ENCODE measurements at regions not wholly inside any gene's neighbourhood (a gene's known extent, or its start where the extent isn't known, plus 50 kb on each side); places are given as distances from the start of the nearest gene placed in this dataset.

DNA sequence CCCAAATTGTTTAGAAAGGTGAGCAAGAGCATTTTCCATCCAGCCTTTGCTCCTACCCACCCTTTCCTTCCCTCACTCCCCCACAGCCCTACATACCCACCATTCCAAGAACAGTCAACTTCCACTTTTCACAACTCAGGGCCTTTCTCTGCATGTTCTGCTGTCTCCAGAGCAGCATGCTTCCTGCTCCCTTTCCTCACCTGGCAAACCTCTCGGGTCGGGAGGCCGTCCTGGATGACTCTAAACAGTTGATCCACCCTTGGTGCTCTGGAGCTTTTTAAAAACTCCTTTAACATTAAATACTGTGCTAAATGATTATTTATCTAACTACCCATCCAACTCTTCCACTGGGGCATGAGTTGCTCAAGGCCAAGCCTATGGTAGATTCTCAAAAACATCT, 200.6 kb downstream of the SETD4 start:
- no peak for DNase-seq (ENCODE audit: low spot score)
- in situ Hi-C loops (cut with HindIII; ENCODE audit: low sequenced_read_pairs): no loop called here

DNA sequence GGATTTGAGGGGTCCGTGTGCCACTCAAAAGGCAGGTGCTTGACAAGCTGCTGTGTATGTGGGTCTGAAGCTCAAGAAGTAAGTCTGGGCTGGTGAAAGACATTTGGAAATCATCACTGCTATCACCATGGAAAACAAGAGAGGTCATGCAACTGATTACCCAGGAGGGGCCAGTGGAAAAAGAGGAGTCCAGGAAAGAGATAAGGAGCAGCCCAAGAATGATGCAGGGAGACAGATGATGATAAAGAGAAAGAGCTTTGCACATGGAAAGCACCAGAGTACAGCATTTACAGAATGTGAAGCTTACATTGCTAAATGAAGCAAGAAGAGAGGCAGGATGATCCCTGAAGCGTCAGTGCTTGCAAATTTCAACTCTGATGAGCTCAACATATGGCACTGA, 203.2 kb downstream of the SETD4 start:
- no peak for DNase-seq (ENCODE audit: low spot score)
- in situ Hi-C loops (cut with HindIII; ENCODE audit: low sequenced_read_pairs): no loop called here

DNA sequence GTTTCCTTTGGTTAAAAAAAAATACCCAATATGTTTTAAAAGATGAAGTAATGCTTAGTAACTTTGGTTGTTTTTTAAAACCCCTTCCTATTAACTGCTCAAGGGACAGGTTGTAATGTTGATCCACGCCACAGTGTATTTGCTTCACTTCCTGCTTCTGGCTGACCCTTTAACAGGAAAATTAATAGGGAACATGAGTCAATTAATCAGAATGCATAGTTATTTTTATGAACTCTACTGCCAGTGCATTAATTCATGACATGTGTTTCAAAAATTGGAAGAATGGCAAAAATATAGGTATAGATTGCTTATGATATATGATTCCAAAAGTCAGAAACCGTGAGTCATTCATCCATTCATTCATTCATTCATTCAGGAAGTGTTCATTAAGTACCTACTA, 204.8 kb downstream of the SETD4 start:
- DNase-seq (ENCODE audit: low spot score): no peak
- in situ Hi-C loops (cut with HindIII; ENCODE audit: low sequenced_read_pairs): no loop called here

DNA sequence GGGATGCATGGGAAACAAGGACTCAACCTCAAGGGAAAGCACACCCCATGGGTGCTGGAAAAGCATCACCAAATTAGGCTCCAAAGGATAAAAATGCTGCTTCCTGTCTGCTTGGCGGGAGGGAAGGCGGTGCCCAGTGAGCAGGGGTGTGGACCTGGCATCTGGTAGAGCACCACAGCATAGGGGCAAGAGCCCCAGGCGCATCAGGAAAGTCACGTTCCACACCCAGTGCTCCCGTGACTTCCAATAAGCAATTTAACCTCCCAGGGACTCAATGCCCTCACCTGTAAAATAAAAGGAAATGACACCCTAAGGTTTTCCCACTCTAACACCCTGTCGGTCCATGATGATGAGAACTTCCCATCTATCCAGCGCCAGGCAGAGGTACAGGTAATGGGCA, 206.0 kb downstream of the SETD4 start:
- in situ Hi-C loops (cut with HindIII; ENCODE audit: low sequenced_read_pairs): no loop called here
- DNase-seq (ENCODE audit: low spot score): no peak

DNA sequence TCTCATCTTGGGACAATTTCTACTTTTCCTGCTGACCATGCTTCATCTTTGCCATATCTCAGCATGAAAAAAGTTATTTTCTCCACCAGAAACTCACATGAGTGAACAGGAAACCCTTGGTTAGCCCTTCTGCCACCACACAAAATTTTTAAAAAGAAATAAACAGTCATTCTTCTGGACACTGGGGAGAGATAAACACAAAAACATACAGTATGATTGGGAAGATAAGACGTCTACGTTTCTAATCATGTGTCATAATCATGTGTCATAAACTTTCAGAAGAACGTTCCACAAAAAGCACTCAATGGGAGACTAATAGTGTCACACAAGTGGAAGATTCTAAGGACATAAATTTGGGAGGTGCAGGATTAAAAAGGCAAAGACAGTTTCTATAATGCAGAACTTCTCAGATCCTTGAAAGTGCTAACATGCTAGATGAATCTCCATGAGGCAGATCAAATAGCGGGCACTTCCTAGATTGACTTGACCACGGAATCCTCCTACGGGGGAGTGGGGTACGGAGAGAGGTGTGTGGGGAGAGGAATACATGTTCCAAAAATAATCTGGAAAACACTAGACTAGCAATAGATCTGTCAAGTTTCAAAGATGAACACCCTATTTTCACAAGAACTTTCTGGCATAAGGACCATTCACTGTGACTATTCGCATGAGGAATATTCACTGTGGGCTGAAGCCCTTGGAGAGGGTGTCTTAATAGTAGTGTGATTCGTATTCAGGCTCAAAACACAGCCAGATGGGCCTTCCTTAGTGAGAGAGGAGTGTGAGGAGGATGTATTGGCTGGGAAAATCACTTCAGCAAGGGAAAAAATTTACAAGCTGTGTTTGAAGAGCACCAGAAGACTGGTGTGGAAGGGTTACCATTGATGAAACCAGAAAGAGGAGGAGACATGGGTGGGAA, 206.7 kb downstream of the SETD4 start:
- in situ Hi-C loops (cut with HindIII; ENCODE audit: low sequenced_read_pairs): no loop called here
- DNase-seq (ENCODE audit: low spot score): no peak

DNA sequence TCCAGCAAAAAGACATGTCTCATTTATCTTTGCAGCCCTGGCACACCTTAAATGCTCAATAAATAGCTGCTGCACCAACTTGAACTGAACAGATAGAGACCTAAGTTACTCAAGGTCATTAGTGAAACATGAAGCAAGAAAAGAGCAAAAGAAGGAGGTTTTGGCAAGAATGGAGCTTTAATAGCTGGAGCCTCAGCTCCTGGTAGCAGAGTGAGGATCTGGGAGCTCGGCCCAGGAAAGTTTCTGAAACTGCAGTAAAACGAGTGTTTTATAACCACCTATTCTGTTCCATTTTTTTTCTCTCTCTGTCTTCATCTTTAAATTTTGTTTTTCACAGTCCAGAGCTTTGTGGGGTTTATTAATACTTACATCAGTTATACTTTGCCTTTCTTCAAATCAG, 207.5 kb downstream of the SETD4 start:
- no peak for DNase-seq (ENCODE audit: low spot score)
- in situ Hi-C loops (cut with HindIII; ENCODE audit: low sequenced_read_pairs): no loop called here

DNA sequence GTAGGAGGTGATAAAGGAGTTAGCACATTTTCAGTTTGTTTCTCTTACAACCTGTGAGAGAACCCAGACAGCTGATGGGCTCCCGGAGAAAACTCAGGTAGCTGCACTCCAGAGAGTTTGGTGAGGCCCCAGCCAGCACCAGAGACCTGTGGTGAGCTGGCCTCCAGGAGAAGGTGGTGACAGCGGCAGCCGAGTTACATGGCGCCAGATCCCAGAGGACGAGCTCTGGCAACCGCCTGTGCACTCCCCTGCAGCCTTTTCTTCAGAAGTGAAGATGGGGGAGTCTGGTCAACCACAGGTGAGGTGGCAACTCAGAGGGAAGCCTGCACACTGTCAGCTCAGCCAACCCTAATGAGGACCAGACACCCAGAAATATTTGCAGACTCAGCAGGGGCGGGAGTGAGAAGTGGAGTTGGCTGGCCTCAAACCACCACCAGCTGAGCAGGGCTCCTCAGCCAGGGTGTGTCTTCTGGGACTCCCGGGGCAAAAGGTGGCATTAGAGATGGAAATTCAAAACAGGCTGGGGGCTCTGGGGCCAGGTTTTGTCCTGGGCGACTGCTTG, 209.7 kb downstream of the SETD4 start:
- DNase-seq (ENCODE audit: low spot score): no peak
- in situ Hi-C loops (cut with HindIII; ENCODE audit: low sequenced_read_pairs): no loop called here

DNA sequence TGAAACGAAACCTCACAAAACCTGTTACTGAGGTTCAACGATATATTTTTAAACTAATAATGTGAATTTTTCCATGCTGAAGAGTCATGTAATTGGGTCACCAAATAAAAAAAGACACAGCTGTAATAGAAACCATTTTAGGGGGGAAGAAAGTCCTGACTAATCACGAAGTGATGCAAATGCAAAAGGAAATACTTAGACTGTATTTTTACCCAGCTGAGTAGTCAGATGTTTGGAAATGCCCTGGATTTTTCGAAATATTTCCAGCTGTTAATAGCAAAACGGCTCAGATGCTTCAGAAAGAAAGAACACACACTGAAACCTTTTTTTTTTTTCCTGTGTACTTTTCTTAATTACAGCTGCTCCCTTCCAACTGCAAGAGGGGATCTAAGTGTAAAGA, 210.3 kb downstream of the SETD4 start:
- no peak for DNase-seq (ENCODE audit: low spot score)
- in situ Hi-C loops (cut with HindIII; ENCODE audit: low sequenced_read_pairs): no loop called here

DNA sequence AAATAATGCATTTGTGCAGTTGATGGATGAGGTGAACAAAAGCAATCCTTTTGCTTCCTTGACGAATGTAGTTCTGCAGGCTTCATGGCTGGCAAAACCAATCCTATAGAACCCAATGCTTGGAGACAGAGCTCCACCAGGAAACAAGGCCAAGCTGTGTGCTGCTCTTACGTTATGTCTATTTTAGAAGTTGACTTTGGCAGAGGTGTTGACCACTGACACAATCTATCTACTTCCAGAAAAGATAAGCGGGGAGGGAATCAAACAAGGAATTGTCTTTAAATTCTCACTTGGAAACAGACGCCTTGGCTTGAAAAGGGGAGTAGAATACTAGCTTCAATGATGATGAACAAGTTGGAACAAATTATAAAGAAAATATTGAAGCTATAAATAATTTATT, 211.2 kb downstream of the SETD4 start:
- in situ Hi-C loops (cut with HindIII; ENCODE audit: low sequenced_read_pairs): no loop called here
- DNase-seq (ENCODE audit: low spot score): no peak

DNA sequence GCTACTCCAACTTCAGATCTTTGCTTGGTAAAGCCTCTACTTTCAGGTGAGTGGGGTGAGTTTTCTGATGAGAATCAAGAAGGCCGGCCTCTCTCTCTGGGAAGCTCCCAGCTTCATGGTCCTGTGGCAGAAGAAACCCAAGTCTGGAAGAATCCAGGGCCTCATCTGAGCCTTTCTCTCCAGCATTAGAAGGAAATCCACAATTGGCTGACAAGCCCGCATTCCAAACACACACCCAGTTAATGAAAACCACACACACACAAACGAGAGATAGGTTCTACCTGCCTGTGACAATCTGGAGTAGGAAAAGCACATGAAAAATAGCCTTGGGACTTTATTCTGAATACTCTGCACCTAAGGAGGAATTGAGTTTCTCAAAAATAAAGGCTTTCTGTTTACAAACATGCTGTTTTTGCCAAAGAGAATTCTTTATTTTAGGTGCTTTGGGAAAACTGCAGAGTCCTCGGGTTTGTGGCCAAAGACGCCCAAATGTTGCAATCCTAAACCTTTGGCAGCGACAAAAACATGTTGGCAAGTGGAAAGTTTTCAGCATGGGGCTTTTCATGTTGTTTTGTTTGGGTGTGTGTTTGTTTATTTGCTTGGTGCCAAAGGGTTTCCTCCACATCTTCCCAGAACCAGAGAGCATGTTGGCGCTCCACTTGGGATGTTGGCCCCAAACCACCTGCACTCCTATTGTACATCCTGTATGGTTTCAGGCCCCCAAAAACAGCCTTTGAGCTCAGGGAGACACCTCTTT, 216.2 kb downstream of the SETD4 start:
- in situ Hi-C loops (cut with HindIII; ENCODE audit: low sequenced_read_pairs): no loop called here
- no peak for DNase-seq (ENCODE audit: low spot score)

DNA sequence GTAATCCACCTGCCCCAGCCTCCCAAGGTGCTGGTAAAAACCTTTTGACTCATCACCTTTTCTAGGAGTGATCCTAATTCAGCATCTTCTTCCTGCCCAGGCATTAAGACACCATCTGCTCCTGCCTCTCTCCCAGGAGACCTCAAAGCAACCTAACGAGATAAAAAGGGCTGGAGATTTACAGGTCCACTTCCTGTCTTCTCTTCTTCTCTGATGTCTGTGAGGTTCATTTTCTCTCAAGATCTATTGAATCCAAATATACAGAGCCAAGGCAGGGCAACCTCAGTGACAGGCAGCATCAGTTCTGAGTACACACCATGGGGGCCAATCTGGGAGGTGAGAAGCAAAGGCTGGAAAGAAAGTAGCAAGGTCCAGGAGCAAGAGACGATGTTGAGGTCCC, 219.4 kb downstream of the SETD4 start:
- in situ Hi-C loops (cut with HindIII; ENCODE audit: low sequenced_read_pairs): no loop called here
- no peak for DNase-seq (ENCODE audit: low spot score)

DNA sequence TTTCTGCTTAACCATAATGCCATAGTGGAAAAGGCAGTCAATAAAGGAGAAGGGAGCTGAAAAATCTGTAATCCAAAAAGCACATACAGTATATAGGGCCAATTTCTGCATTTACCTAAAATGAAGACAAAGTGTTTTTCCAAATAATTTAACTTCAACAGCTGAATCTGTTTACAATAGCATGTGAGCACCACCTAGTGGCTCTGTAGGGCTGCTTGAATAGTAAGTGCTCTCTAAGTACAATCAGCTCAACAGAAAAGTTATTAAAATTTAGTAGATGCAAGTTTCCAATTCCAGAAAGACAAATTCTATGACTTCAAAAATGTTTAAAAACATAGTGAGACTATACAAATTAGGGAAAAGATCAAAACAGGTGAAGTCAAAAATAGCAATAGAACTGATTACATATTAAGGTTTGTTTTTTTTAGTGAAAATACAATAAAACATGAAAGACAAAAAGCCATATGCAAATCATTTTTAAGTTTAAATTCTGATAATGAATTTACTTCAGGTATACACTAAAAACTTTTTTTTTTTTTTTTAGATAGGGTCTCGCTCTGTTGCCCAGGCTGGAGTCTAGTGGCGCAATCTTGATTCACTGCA, 220.0 kb downstream of the SETD4 start:
- in situ Hi-C loops (cut with HindIII; ENCODE audit: low sequenced_read_pairs): no loop called here
- DNase-seq (ENCODE audit: low spot score): peak; percentile 68

DNA sequence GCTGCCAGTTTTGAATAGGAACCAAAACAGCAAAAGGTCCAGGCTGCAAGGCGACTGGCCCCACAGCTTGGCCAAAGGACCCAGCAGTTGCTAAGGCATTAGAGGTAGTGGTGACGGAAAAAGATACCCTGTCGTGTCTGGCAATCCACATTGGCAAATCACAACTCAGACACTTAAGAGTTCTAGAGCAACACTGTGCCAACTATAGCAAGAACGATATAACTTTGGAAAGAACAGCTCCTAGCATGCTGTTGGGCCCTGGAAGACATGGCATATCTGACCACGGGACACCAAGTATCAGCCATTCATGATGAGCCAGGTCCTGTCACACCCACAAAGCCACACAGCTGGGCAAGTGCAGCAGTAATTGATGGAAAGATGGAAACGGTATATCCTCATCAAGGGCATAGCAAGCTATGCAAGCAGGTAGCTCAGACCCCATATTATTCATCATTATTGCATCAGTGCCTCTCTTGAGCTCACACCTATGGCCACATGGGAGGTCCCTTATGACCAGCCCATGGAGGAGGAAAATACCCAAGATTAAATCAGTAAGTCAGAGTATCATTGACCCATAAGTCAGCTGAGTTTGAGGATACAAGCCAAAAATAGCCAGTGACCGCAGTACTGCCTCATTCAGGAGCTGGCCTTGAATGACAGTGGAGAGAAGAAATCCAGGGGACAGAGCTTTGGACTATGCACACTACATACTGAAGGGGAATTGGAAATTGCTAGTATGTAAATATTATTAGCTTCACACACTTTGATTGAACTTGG, 221.2 kb downstream of the SETD4 start:
- in situ Hi-C loops (cut with HindIII; ENCODE audit: low sequenced_read_pairs): no loop called here
- no peak for DNase-seq (ENCODE audit: low spot score)

DNA sequence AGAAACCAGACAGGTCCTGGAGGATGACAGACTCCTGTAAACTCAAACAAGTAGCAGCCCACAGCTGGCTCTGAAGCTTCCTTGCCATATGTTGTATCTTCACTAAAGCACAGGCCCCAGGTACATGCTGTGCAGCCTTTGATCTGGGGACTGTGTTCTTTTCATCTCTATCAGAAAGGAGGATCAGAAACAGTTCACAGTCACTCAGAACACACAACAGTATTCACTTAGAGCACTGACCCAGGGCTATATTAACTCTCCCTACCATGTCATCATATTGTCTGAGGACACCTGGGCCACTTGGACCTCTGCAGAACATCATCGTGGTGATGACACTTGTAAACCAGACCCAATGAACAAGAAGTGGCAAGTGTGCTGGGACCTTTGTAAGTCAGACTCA, 222.0 kb downstream of the SETD4 start:
- DNase-seq (ENCODE audit: low spot score): no peak
- in situ Hi-C loops (cut with HindIII; ENCODE audit: low sequenced_read_pairs): no loop called here

DNA sequence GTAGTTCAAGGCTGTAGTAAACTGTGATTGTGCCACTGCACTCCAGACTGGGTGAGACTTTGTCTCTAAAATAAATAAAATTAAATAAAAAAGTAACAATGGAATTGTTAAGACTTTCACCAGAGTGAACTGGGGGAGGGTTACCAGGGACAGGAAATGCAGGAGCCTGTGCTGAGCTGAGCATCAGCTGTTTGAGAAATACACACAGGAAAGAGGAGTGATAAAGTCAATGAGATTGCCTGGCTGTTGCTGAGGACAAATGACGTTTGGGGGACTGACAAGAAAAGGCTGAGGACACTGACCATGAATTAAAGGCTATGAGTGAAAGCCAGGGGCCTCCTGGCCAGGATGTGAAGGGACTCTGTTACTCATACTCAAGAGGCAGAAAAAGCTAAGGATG, 226.3 kb downstream of the SETD4 start:
- DNase-seq (ENCODE audit: low spot score): no peak
- in situ Hi-C loops (cut with HindIII; ENCODE audit: low sequenced_read_pairs): no loop called here

DNA sequence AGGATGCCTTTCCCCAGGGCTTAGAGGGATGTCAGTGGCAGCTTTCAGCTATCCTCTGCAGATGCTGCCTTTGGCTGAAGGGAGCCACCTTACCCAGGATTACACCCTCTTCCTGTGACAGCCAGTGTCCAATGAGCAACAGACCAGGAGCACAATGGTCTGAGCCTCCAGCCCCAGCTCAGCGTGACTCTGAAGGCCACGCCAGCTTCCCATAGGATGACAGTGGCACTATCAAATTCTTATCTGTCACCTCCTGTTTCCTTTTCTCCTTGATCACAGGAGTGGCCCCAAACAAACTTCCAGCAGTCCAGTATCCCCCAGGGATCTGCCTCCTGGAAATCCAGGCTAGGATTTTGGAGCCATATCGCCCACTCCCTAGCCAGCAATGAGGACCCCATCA, 226.9 kb downstream of the SETD4 start:
- in situ Hi-C loops (cut with HindIII; ENCODE audit: low sequenced_read_pairs): no loop called here
- no peak for DNase-seq (ENCODE audit: low spot score)

DNA sequence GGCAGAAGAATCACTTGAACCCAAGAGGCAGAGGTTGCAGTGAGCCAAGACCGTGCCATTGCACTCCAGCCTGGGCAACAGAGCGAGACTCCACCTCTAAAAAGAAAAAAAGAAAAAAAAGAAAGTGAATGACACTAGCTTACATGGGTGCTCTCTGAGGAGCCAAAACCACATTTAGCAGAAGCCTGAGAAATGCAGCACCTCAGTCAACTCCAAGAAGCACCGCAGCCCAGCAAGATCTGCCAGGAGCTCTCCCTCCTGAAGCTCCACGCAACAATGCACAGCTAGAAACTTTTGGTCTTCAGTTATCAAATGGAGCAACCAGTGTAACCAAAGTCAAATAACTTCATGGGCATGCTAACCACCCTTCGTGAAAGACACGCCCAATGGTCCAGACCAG, 229.1 kb downstream of the SETD4 start:
- in situ Hi-C loops (cut with HindIII; ENCODE audit: low sequenced_read_pairs): no loop called here

DNA sequence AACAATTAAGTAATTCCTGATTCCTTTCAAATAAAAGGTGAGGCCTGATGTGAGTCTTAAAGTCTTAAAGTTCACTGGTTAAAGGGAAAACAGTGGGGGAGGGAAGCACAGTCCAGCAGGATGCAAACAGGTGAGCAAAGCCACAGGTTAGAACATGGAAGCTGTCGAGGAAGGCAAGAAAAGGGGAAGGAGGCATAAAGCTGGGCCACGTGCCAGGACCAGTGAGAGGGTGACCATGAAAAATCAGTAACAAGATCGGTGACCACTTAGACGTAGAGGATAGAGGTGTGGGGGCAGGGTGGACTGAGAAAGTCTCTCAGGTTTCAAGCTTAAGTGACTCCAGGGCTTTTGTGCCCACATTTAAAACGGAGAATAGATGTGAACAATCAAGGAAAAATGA, 231.3 kb downstream of the SETD4 start:
- no peak for DNase-seq (ENCODE audit: low spot score)
- in situ Hi-C loops (cut with HindIII; ENCODE audit: low sequenced_read_pairs): no loop called here

More for the DNA sequence above, 229.1 kb downstream of the SETD4 start:
- no peak for DNase-seq (ENCODE audit: low spot score)

DNA sequence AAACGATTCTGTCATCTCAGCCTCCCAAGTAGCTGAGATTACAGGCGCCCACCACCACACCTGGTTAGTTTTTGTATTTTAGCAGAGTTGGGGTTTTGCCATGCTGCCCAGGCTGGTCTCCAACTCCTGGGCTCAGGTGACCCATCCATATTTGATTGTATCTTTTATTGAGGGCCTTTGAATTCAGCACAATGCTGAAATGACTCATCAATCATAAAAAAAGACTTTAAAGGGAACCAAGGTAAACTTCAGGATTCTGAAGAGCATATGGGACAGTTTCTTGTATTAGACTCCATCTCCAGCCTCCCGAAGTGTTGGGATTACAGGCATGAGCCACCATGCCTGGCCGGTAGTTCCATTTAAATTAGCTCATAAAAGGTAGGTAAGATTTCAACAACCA, 232.2 kb downstream of the SETD4 start:
- DNase-seq (ENCODE audit: low spot score): no peak
- in situ Hi-C loops (cut with HindIII; ENCODE audit: low sequenced_read_pairs): no loop called here

Measured in G401 (cell line).